Smooth muscle cell (in vitro differentiated cells): ENCODE measurements at regions not wholly inside any gene's neighbourhood (a gene's known extent, or its start where the extent isn't known, plus 50 kb on each side); places are given as distances from the start of the nearest gene placed in this dataset.

Experiments used
- DNase-seq: peaks from one replicate; lab custom pipeline; 2025; ENCODE audit not compliant: unreplicated experiment; lab: John Stamatoyannopoulos, UW
- H2AFZ ChIP-seq: fragments of 200-600 bp; sonication (generic); 2 replicates; pipeline ENCODE4 v1.6.0; 2016; ENCODE audit warnings: antibody characterized with exemption, low read depth, mild to moderate bottlenecking
- H3F3A ChIP-seq: fragments of 200-600 bp; sonication (generic); 2 replicates; pipeline ENCODE4 v1.6.0; 2017; ENCODE audit warnings: antibody characterized with exemption, low read depth
- H3K27ac ChIP-seq: fragments of 200-600 bp; sonication (generic); 2 replicates; pipeline ENCODE4 v1.5.1; 2016; ENCODE audit warnings: low read depth, mild to moderate bottlenecking
- H3K27me3 ChIP-seq: fragments of 200-600 bp; sonication (generic); 2 replicates; pipeline ENCODE4 v1.6.1; 2016; ENCODE audit warnings: low read depth, mild to moderate bottlenecking
- H3K36me3 ChIP-seq: fragments of 200-600 bp; sonication (generic); 2 replicates; pipeline ENCODE4 v1.5.1; 2016; ENCODE audit warnings: low read depth
- H3K4me1 ChIP-seq: fragments of 200-600 bp; sonication (generic); 2 replicates; pipeline ENCODE4 v1.5.1; 2016; ENCODE audit warnings: low read depth
- H3K4me2 ChIP-seq: fragments of 200-600 bp; sonication (generic); 2 replicates; pipeline ENCODE4 v1.6.0; 2016; ENCODE audit warnings: mild to moderate bottlenecking
- H3K4me3 ChIP-seq: fragments of 200-600 bp; sonication (generic); 2 replicates; pipeline ENCODE4 v1.5.1; 2016; ENCODE audit warnings: mild to moderate bottlenecking
- H3K79me2 ChIP-seq: fragments of 200-600 bp; sonication (generic); 2 replicates; pipeline ENCODE4 v1.6.0; 2016; ENCODE audit warnings: low read depth, mild to moderate bottlenecking
- H3K9ac ChIP-seq: fragments of 200-600 bp; sonication (generic); 2 replicates; pipeline ENCODE4 v1.6.0; 2016; ENCODE audit warnings: low read depth
- H3K9me3 ChIP-seq: fragments of 200-600 bp; sonication (generic); replicated peaks from 2 replicates; pipeline ENCODE4 v1.5.1; 2016; ENCODE audit warnings: low read depth
- H4K20me1 ChIP-seq: fragments of 200-600 bp; sonication (generic); 2 replicates; pipeline ENCODE4 v1.6.0; 2016; ENCODE audit warnings: low read depth
- WGBS: methylation state at CpG from one replicate; pipeline ENCODE4 v1.1.7; 2016; ENCODE audit warnings: low lambda C conversion rate; 5-methylcytosine and 5-hydroxymethylcytosine counted together
- TF ChIP-seq, protein P1 (sequence below): fragments of 200-600 bp; sonication (generic); IDR thresholded peaks from 2 replicates; pipeline ENCODE4 v1.5.1; 2017; ENCODE audit warnings: borderline replicate concordance, mild to moderate bottlenecking, antibody characterized with exemption; ENCODE audit not compliant: insufficient read depth, poor library complexity, severe bottlenecking

DNA sequence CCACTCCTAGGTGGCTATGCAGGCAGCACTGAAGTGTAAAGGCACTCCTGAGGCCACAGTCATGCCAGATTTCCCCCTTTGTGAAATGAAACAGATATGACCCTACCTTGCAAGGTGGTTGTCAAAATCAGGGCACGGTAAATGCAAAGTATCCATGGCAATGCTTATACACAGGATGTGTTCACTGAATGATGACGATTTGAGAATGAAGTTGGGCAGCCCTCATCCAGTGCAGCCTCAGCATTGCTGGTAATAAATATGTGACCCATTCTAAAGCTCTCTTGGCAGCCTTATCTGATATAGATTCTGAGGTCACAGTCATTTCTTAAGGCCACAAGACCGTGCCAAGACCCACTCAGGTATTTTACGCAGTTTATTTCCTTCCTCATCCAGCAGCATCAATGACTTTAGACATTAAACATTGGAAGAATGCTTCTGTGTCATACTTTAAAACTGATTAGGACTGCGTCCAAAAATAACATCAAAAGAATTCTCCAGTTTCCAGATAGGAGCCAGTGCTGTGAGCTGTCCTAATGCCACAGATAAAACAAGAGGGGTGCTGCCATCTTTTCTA lies 125.5 kb upstream of the SERTAD2 start:
- 43% methylated on average over 5 of the region's 5 CpGs for WGBS
- peak overlapping the region; percentile 27 for H3K4me2 ChIP-seq
- TF ChIP-seq, protein P1, sequence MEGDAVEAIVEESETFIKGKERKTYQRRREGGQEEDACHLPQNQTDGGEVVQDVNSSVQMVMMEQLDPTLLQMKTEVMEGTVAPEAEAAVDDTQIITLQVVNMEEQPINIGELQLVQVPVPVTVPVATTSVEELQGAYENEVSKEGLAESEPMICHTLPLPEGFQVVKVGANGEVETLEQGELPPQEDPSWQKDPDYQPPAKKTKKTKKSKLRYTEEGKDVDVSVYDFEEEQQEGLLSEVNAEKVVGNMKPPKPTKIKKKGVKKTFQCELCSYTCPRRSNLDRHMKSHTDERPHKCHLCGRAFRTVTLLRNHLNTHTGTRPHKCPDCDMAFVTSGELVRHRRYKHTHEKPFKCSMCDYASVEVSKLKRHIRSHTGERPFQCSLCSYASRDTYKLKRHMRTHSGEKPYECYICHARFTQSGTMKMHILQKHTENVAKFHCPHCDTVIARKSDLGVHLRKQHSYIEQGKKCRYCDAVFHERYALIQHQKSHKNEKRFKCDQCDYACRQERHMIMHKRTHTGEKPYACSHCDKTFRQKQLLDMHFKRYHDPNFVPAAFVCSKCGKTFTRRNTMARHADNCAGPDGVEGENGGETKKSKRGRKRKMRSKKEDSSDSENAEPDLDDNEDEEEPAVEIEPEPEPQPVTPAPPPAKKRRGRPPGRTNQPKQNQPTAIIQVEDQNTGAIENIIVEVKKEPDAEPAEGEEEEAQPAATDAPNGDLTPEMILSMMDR, result no peak
- no peak for DNase-seq
- no peaks in the 10 kb centered on the region for H3K36me3 ChIP-seq
- no peak overlapping the region for H3K9ac ChIP-seq
- no peak overlapping the region for H2AFZ ChIP-seq
- H3F3A ChIP-seq, result peaks cover 4% of the 10 kb centered on the region
- H3K27ac ChIP-seq, result peak overlapping the region; percentile 10
- no peaks in the 10 kb centered on the region for H3K27me3 ChIP-seq
- H4K20me1 ChIP-seq, result no peaks in the 10 kb centered on the region
- no peaks in the 10 kb centered on the region for H3K4me1 ChIP-seq
- H3K9me3 ChIP-seq, result no peaks in the 10 kb centered on the region
- H3K79me2 ChIP-seq, result no peaks in the 10 kb centered on the region
- no peak overlapping the region for H3K4me3 ChIP-seq

DNA sequence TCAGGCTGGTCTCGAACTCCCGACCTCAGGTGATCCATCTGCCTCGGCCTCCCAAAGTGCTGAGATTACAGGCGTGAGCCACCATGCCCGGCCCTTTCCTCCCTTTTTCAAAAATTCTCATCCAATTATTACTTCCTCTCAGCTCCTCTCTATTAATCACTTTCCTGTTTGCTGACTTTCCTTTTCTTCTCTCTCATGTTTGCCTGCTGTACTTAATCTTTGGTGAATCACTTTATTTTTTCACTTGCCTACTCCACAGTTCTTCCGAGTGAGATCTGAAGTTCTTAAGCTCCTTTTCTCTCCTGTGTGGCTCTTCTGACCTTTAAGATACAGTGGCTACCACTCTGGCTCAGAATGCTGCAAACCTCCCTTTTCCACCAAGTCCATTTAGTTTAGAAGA lies 126.3 kb upstream of the SERTAD2 start:
- TF ChIP-seq, protein P1, result no peak
- DNase-seq, result no peak
- peak overlapping the region; percentile 10 for H3K27ac ChIP-seq
- H3K36me3 ChIP-seq, result no peaks in the 10 kb centered on the region
- H3K27me3 ChIP-seq, result no peaks in the 10 kb centered on the region
- peak overlapping the region; percentile 27 for H3K4me2 ChIP-seq
- H3K4me3 ChIP-seq, result no peak overlapping the region
- WGBS, result 80% methylated on average over 6 of the region's 6 CpGs
- H2AFZ ChIP-seq, result no peak overlapping the region
- H3F3A ChIP-seq, result peaks cover 4% of the 10 kb centered on the region
- H4K20me1 ChIP-seq, result no peaks in the 10 kb centered on the region
- no peaks in the 10 kb centered on the region for H3K79me2 ChIP-seq
- no peaks in the 10 kb centered on the region for H3K9me3 ChIP-seq
- H3K9ac ChIP-seq, result no peak overlapping the region
- no peaks in the 10 kb centered on the region for H3K4me1 ChIP-seq

DNA sequence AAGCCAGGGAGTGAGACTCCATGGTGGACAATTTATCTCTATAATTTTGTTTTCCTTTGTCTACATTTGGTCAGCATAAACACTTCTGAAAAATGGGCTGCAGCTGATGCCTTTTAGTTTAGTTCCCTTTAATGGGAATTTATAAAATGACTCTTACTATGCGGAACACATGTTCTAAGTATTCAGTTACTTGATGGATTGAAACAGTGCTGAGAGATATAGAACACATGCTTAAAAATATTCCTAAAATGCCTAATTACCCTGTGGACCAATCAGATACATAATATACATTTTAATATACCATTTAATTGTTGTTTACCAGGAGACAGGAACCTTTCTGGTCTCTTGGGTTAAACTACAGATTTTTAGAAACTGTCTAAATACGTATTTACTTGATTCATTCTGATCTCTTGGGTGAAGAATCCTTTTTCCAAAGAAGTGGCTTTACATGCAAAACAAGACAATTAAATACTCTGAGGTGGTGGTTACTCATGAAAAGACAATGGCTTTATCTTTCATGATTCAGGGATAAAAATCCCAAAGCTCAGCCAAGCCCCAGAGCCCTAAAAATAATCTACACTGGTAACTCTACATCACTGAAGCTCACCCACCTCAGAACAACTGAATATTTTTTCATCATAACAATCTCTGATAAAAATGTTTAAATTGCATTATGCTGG lies 128.1 kb upstream of the SERTAD2 start:
- DNase-seq, result no peak
- H3K27ac ChIP-seq, result no peak overlapping the region
- H3F3A ChIP-seq, result peaks cover 4% of the 10 kb centered on the region
- no peaks in the 10 kb centered on the region for H3K9me3 ChIP-seq
- no peak overlapping the region for H3K4me2 ChIP-seq
- TF ChIP-seq, protein P1, result no peak
- H3K4me3 ChIP-seq, result no peak overlapping the region
- H4K20me1 ChIP-seq, result no peaks in the 10 kb centered on the region
- H3K4me1 ChIP-seq, result no peaks in the 10 kb centered on the region
- WGBS, result 90% methylated on average over 2 of the region's 2 CpGs
- H2AFZ ChIP-seq, result no peak overlapping the region
- no peaks in the 10 kb centered on the region for H3K27me3 ChIP-seq
- no peaks in the 10 kb centered on the region for H3K79me2 ChIP-seq
- no peaks in the 10 kb centered on the region for H3K36me3 ChIP-seq
- H3K9ac ChIP-seq, result no peak overlapping the region
